ENCODE measurements at regions not wholly inside any gene's neighbourhood (a gene's known extent, or its start where the extent isn't known, plus 50 kb on each side); places are given as distances from the start of the nearest gene placed in this dataset.

- Histone ChIP-seq H3K36me3 (no peaks in the 10 kb centered on the region), H3K4me3 (peak overlapping the region in 6 of 12 donors; percentile 3 to 24 (median 10)), H3K27ac (peak overlapping the region; percentile 48 to 93 (median 79)), H3K4me1 (peaks cover 3 to 74% (median 49%) of the 10 kb centered on the region in 12 donors), H3K9me3 (no peaks in the 10 kb centered on the region), H3K27me3 (no peaks in the 10 kb centered on the region)
- DNase-seq, result no peak
- ATAC-seq, result peak; percentile 16 to 59 (median 40)
- WGBS, 4 donors, result 29 to 48% (median 38%) methylated on average over 4 of the region's 4 CpGs
- TF ChIP-seq CTCF (IDR thresholded peaks at IDR 0.05) (no peak), POLR2A (IDR thresholded peaks at IDR 0.05) (no peak)
- intact Hi-C loops (cut with DNase I), result loop anchor here in 4 of 10 donors (5.0 to 10.0 kb wide), 2 partner anchors 74 to 208 kb away; no protein-coding TSS in a partner anchor
Measured at GRCh38 chr4:41436419-41436818, 101.5 kb upstream of the LIMCH1 start.

GRCh38 chr4:41437111-41437536 is 100.8 kb upstream of the LIMCH1 start:
- TF ChIP-seq CTCF (IDR thresholded peaks at IDR 0.05) (no peak), POLR2A (IDR thresholded peaks at IDR 0.05) (no peak)
- WGBS, 4 donors, result 3 to 23% (median 17%) methylated on average over 2 of the region's 2 CpGs
- Histone ChIP-seq H3K36me3 (no peaks in the 10 kb centered on the region), H3K27ac (peak overlapping the region; percentile 48 to 93 (median 79)), H3K27me3 (no peaks in the 10 kb centered on the region), H3K9me3 (no peaks in the 10 kb centered on the region), H3K4me1 (peaks cover 3 to 68% (median 43%) of the 10 kb centered on the region in 12 donors), H3K4me3 (peak overlapping the region in 6 of 12 donors; percentile 3 to 24 (median 10))
- intact Hi-C loops (cut with DNase I), result loop anchor here in 4 of 10 donors (5.0 to 10.0 kb wide), 2 partner anchors 75 to 208 kb away; no protein-coding TSS in a partner anchor
- DNase-seq (no peak), ATAC-seq (peak; percentile 62 to 87 (median 76))

- WGBS, 4 donors, result 91 to 100% (median 97%) methylated on average over 1 of the region's 1 CpG
- Histone ChIP-seq H3K4me3 (no peak overlapping the region), H3K9me3 (no peaks in the 10 kb centered on the region), H3K27ac (peak overlapping the region in 7 of 12 donors; percentile 4 to 93 (median 73)), H3K4me1 (peaks cover 3 to 67% (median 40%) of the 10 kb centered on the region in 12 donors), H3K27me3 (no peaks in the 10 kb centered on the region), H3K36me3 (no peaks in the 10 kb centered on the region)
- intact Hi-C loops (cut with DNase I), result loop anchor here in 4 of 10 donors (5.0 to 10.0 kb wide), 2 partner anchors 77 to 206 kb away; no protein-coding TSS in a partner anchor
- no peak for DNase-seq
- ATAC-seq, result no peak
- TF ChIP-seq CTCF (IDR thresholded peaks at IDR 0.05) (no peak), POLR2A (IDR thresholded peaks at IDR 0.05) (no peak)
Measured at GRCh38 chr4:41438931-41439297, 99.0 kb upstream of the LIMCH1 start.

- intact Hi-C loops (cut with DNase I), result loop anchor here in 3 of 10 donors (5.0 to 10.0 kb wide), 3 partner anchors 79 to 182 kb away; partner anchors contain the start of gene LIMCH1 (in 1 of the 3)
- Histone ChIP-seq H3K4me3 (no peak overlapping the region), H3K9me3 (no peaks in the 10 kb centered on the region), H3K27ac (no peak overlapping the region), H3K27me3 (no peaks in the 10 kb centered on the region), H3K36me3 (no peaks in the 10 kb centered on the region), H3K4me1 (peaks cover 0 to 71% (median 30%) of the 10 kb centered on the region in 12 donors)
- TF ChIP-seq POLR2A (IDR thresholded peaks at IDR 0.05), result no peak
- TF ChIP-seq CTCF (IDR thresholded peaks at IDR 0.05), result no peak
- no peak for ATAC-seq
- no peak for DNase-seq
Measured at GRCh38 chr4:41442810-41443209, 95.1 kb upstream of the LIMCH1 start.

Measured in heart left ventricle (tissue), 16 donors.